Rectal smooth muscle tissue (tissue), 1 donor: ENCODE measurements at regions not wholly inside any gene's neighbourhood (a gene's known extent, or its start where the extent isn't known, plus 50 kb on each side); places are given as distances from the start of the nearest gene placed in this dataset.
A peak's percentile ranks its signal among the peaks of the same experiment; 100 is the strongest.
"Not testable (repeated sequence)": the region's sequence is repeated elsewhere in the genome, so short reads cannot be mapped to it uniquely, and the experiment has no call there.

Experiments used
- H3K27ac ChIP-seq: one replicate; pipeline ENCODE4 v1.7.0; 2013; ENCODE audit warnings: low read depth, low read length, inconsistent platforms
- H3K27me3 ChIP-seq: one replicate; pipeline ENCODE4 v1.7.0; 2013; ENCODE audit warnings: low read length; ENCODE audit not compliant: control insufficient read depth, insufficient read depth
- H3K36me3 ChIP-seq: one replicate; pipeline ENCODE4 v1.7.0; 2013; ENCODE audit warnings: low read length; ENCODE audit not compliant: control insufficient read depth, insufficient read depth
- H3K4me1 ChIP-seq: one replicate; pipeline ENCODE4 v1.7.0; 2013; ENCODE audit warnings: low read length; ENCODE audit not compliant: control insufficient read depth, insufficient read depth
- H3K4me3 ChIP-seq: one replicate; pipeline ENCODE4 v1.7.0; 2013; ENCODE audit warnings: low read length
- H3K9ac ChIP-seq: one replicate; pipeline ENCODE4 v1.7.0; 2013; ENCODE audit warnings: low read length

- no peak overlapping the region for H3K27ac ChIP-seq
- no peak overlapping the region for H3K9ac ChIP-seq
- peaks cover 14% of the 10 kb centered on the region for H3K4me1 ChIP-seq
- H3K4me3 ChIP-seq = no peak overlapping the region
- H3K36me3 ChIP-seq = no peaks in the 10 kb centered on the region
- no peaks in the 10 kb centered on the region for H3K27me3 ChIP-seq
Measured at GRCh38 chr15:99481113-99481950, 84.5 kb upstream of the MEF2A start.

DNA sequence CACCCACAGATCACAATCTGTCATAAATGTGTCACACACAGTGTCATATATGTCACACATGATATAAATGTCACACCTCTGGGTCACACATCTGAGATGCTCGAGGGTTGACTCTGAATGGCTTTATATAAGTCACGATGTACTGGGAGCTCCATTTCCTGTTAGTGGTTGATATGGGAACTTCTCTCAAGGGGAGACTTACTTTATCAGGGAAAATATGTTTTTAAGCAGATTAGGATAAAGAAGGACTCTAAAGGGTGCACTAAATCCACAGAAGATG, 83.9 kb upstream of the MEF2A start:
- H3K4me3 ChIP-seq = no peak overlapping the region
- no peak overlapping the region for H3K27ac ChIP-seq
- no peaks in the 10 kb centered on the region for H3K36me3 ChIP-seq
- H3K4me1 ChIP-seq = peaks cover 10% of the 10 kb centered on the region
- no peak overlapping the region for H3K9ac ChIP-seq
- H3K27me3 ChIP-seq = no peaks in the 10 kb centered on the region

- Histone ChIP-seq H3K36me3 (no peaks in the 10 kb centered on the region), H3K4me3 (no peak overlapping the region), H3K27me3 (no peaks in the 10 kb centered on the region), H3K4me1 (peaks cover 3% of the 10 kb centered on the region), H3K27ac (no peak overlapping the region), H3K9ac (no peak overlapping the region)
Measured at GRCh38 chr15:99482993-99483392, 82.8 kb upstream of the MEF2A start.

DNA sequence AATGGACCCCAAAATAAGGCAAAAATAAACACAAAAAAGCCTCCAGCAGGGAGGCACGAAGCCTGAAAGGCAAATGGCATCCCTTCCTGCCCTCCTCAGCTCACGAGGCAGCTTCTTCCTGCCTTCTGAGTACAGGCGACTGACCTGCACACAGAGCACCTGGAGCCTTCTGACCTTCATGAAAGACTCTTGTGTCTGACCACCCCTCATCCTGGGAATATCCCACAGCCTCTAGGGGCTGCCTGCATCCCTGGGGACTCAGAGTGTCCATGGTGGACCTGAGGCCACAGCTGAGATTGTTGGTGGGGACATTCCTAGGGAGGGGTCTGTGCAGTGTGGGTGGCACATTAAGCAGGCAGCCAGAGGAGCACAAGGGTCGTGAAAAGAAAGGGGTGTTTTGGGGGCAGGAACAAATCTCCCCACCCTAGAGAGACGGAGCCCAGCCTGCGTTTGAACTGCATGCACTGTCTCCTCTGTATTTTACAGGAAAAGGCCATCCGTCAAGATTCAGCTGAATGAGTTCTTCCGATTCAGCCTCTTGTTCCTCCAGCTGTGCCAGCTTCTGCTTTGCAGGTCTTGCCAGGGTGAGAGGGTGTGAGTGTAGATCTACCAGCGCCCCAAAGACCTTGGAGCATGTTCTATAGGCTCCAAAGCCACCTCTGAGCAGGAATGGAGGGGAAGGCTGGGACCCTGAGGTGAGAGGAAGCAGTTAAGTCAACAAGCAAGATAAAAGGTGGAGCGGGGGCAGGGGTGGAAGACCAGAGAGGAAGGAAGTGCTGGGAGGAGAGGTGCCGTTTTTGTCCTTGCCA, 80.4 kb upstream of the MEF2A start:
- H3K4me1 ChIP-seq = peaks cover 3% of the 10 kb centered on the region
- H3K36me3 ChIP-seq = no peaks in the 10 kb centered on the region
- no peaks in the 10 kb centered on the region for H3K27me3 ChIP-seq
- H3K27ac ChIP-seq = no peak overlapping the region
- no peak overlapping the region for H3K9ac ChIP-seq
- no peak overlapping the region for H3K4me3 ChIP-seq

DNA sequence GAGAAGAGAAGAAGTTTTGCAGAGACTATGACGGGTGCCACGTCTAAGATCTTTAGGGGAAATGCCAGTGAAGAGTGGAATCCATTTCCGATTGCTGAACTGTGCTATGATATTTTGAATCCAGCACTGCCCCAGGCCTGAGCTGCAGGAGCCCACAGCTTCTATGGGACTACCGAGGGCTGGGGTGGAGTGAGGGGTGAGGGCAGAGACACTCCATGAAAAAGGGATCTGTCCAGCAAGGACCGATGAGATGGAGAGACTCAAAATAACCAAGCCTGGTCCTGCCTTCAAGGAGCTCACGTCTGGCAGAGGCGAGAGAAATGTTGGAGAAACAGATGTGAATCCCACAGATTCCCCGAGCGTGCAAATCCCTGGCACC, 79.8 kb upstream of the MEF2A start:
- peaks cover 3% of the 10 kb centered on the region for H3K4me1 ChIP-seq
- H3K27ac ChIP-seq = no peak overlapping the region
- no peak overlapping the region for H3K9ac ChIP-seq
- no peaks in the 10 kb centered on the region for H3K36me3 ChIP-seq
- no peaks in the 10 kb centered on the region for H3K27me3 ChIP-seq
- H3K4me3 ChIP-seq = peak overlapping the region; percentile 23

- no peak overlapping the region for H3K9ac ChIP-seq
- peak overlapping the region; percentile 29 for H3K4me3 ChIP-seq
- no peaks in the 10 kb centered on the region for H3K27me3 ChIP-seq
- H3K36me3 ChIP-seq = no peaks in the 10 kb centered on the region
- peaks cover 3% of the 10 kb centered on the region for H3K4me1 ChIP-seq
- no peak overlapping the region for H3K27ac ChIP-seq
Measured at GRCh38 chr15:99486371-99487336, 79.1 kb upstream of the MEF2A start.

- H3K4me3 ChIP-seq = no peak overlapping the region
- no peak overlapping the region for H3K9ac ChIP-seq
- no peaks in the 10 kb centered on the region for H3K36me3 ChIP-seq
- no peaks in the 10 kb centered on the region for H3K27me3 ChIP-seq
- H3K4me1 ChIP-seq = peaks cover 3% of the 10 kb centered on the region
- no peak overlapping the region for H3K27ac ChIP-seq
Measured at GRCh38 chr15:99487337-99487730, 78.5 kb upstream of the MEF2A start.

DNA sequence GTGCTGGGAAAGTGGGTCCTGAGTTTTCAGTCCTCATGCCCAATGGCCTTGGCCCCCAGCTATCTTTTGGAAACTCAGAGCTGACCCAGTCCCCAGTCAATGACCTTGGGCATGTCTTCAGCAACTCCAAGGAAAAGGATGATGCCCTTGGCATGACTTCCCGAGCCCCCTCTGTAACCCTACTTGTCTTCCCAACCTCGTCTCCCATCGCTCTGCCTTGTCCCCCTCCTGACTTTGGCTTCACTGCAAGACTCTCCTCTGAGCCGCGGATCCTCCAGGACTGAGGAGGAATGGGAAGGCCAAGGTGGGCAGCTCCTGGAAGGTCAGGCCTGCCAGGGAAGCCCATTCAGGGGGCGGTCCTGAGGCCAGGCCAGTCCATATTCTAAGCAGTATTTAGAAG, 73.5 kb upstream of the MEF2A start:
- Histone ChIP-seq H3K36me3 (no peaks in the 10 kb centered on the region), H3K4me3 (no peak overlapping the region), H3K27ac (no peak overlapping the region), H3K4me1 (no peaks in the 10 kb centered on the region), H3K27me3 (no peaks in the 10 kb centered on the region), H3K9ac (no peak overlapping the region)

GRCh38 chr15:99492716-99493115, 73.1 kb upstream of the MEF2A start:
- H3K27ac ChIP-seq = no peak overlapping the region
- H3K4me3 ChIP-seq = no peak overlapping the region
- no peak overlapping the region for H3K9ac ChIP-seq
- H3K27me3 ChIP-seq = no peaks in the 10 kb centered on the region
- no peaks in the 10 kb centered on the region for H3K36me3 ChIP-seq
- no peaks in the 10 kb centered on the region for H3K4me1 ChIP-seq

DNA sequence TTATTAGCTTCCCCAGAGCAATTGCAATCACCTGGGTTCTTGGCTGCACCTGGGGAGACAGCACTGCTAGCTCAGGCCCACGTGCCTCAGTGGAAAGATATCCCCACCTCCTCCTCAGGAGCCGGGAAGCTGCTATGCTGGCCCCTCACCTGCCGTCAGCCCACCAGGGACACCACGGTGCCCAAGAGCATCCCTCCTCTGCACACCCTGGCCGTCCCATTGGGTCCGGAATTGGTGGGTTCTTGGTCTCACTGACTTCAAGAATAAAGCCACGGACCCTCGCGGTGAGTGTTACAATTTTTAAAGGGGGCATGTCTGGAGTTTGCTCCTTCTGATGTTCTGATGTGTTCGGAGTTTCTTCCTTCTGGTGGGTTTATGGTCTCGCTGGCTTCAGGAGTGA, 72.3 kb upstream of the MEF2A start:
- no peak overlapping the region for H3K4me3 ChIP-seq
- no peak overlapping the region for H3K27ac ChIP-seq
- no peak overlapping the region for H3K9ac ChIP-seq
- H3K36me3 ChIP-seq = no peaks in the 10 kb centered on the region
- no peaks in the 10 kb centered on the region for H3K27me3 ChIP-seq
- H3K4me1 ChIP-seq = no peaks in the 10 kb centered on the region

GRCh38 chr15:99494536-99495233, 71.1 kb upstream of the MEF2A start:
- not testable (repeated sequence) for H3K27ac ChIP-seq, H3K4me3 ChIP-seq, H3K9ac ChIP-seq, H3K4me1 ChIP-seq, H3K36me3 ChIP-seq, H3K27me3 ChIP-seq
